A549 (cell line): ENCODE measurements at regions not wholly inside any gene's neighbourhood (a gene's known extent, or its start where the extent isn't known, plus 50 kb on each side); places are given as distances from the start of the nearest gene placed in this dataset.

Source experiments
- CEBPB ChIP-seq, 2 experiments: fragments of >200 bp in 1 of 2; sonication (Bioruptor Twin) in 1 of 2; formaldehyde crosslinking in 1 of 2; IDR thresholded peaks; 2 replicates each; pipeline ENCODE4 v1.6.1; 2012 to 2016
- MYC ChIP-seq: IDR thresholded peaks from 2 replicates; pipeline ENCODE4 v1.6.1; 2012; ENCODE audit warnings: mild to moderate bottlenecking, inconsistent platforms, low read length, improper control_type of control experiment, borderline replicate concordance
- RFX5 ChIP-seq: fragments of 450-650 bp; IDR thresholded peaks from 2 replicates; pipeline ENCODE4 v1.7.1; 2014; ENCODE audit warnings: antibody characterized with exemption, mild to moderate bottlenecking, moderate library complexity
- TF ChIP-seq, protein P1 (sequence below): fragments of >200 bp; sonication (Bioruptor Twin); formaldehyde crosslinking; IDR thresholded peaks from 3 replicates; pipeline ENCODE4 v1.5.1; 2016

GRCh38 chr6:170173335-170173881 is 117.5 kb downstream of the DLL1 start:
- TF ChIP-seq RFX5: no peak
- TF ChIP-seq, protein P1, sequence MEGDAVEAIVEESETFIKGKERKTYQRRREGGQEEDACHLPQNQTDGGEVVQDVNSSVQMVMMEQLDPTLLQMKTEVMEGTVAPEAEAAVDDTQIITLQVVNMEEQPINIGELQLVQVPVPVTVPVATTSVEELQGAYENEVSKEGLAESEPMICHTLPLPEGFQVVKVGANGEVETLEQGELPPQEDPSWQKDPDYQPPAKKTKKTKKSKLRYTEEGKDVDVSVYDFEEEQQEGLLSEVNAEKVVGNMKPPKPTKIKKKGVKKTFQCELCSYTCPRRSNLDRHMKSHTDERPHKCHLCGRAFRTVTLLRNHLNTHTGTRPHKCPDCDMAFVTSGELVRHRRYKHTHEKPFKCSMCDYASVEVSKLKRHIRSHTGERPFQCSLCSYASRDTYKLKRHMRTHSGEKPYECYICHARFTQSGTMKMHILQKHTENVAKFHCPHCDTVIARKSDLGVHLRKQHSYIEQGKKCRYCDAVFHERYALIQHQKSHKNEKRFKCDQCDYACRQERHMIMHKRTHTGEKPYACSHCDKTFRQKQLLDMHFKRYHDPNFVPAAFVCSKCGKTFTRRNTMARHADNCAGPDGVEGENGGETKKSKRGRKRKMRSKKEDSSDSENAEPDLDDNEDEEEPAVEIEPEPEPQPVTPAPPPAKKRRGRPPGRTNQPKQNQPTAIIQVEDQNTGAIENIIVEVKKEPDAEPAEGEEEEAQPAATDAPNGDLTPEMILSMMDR: no peak
- TF ChIP-seq MYC: no peak
- TF ChIP-seq CEBPB (IDR thresholded peaks at IDR 0.05): no peak
